Peyer's patch (tissue), 4 donors: ENCODE measurements at regions not wholly inside any gene's neighbourhood (a gene's known extent, or its start where the extent isn't known, plus 50 kb on each side); places are given as distances from the start of the nearest gene placed in this dataset.

Experiments
- CTCF ChIP-seq, 6 experiments: fragments of 450-650 bp in 4 of 6; fragments of 200-600 bp in 2 of 6; sonication (generic) in 1 of 6; IDR thresholded peaks; one replicate each; pipeline ENCODE4 v1.5.1; 2017 to 2019; ENCODE audit warnings: antibody characterized with exemption in 6 of 6, mild to moderate bottlenecking in 3 of 6, moderate library complexity in 1 of 6
- POLR2A ChIP-seq, 2 donors: fragments of 450-650 bp; IDR thresholded peaks; one replicate each; pipeline ENCODE4 v1.5.1; 2017; ENCODE audit warnings: antibody characterized with exemption in 2 of 2, mild to moderate bottlenecking in 2 of 2, moderate library complexity in 2 of 2

GRCh38 chr14:71454513-71455332 is 477.5 kb upstream of the RGS6 start:
- TF ChIP-seq CTCF (IDR thresholded peaks at IDR 0.05) (no peak), POLR2A (IDR thresholded peaks at IDR 0.05) (no peak)
